SK-N-MC (cell line): ENCODE measurements at regions not wholly inside any gene's neighbourhood (a gene's known extent, or its start where the extent isn't known, plus 50 kb on each side); places are given as distances from the start of the nearest gene placed in this dataset.
A peak's percentile ranks its signal among the peaks of the same experiment; 100 is the strongest.
"Not testable (repeated sequence)": the region's sequence is repeated elsewhere in the genome, so short reads cannot be mapped to it uniquely, and the experiment has no call there.

ENCODE experiments used
- DNase-seq: peaks from one replicate; pipeline ENCODE4 v3.0.0-alpha.2; 2011; ENCODE audit warnings: low read depth, low spot score
- H3K27ac ChIP-seq: fragments of 200-600 bp; sonication (generic); 2 replicates; pipeline ENCODE4 v1.5.1; 2016; ENCODE audit warnings: mixed run types
- H3K36me3 ChIP-seq: fragments of 200-600 bp; sonication (generic); 2 replicates; pipeline ENCODE4 v1.6.1; 2017; ENCODE audit warnings: antibody characterized with exemption, low read length, mixed read lengths; ENCODE audit not compliant: insufficient read depth
- H3K4me3 ChIP-seq: fragments of 200-600 bp; sonication (generic); 2 replicates; pipeline ENCODE4 v1.5.1; 2016
- H3K9ac ChIP-seq: fragments of 200-600 bp; sonication (generic); 2 replicates; pipeline ENCODE4 v1.8.0; 2017; ENCODE audit warnings: mixed run types, mixed read lengths; ENCODE audit not compliant: insufficient read length
- H3K9me3 ChIP-seq: fragments of 200-600 bp; sonication (generic); 2 replicates; pipeline ENCODE4 v1.6.1; 2017; ENCODE audit warnings: low read depth, mild to moderate bottlenecking, antibody characterized with exemption, low read length, moderate library complexity, mixed read lengths
- EZH2 ChIP-seq: fragments of 200-600 bp; sonication (generic); IDR thresholded peaks from one replicate; pipeline ENCODE4 v1.6.1; 2017; ENCODE audit warnings: antibody characterized with exemption
- FOXP2 ChIP-seq: optimal IDR thresholded peaks from 2 replicates; pipeline ENCODE3; 2011; ENCODE audit warnings: mild to moderate bottlenecking, moderate library complexity; ENCODE audit not compliant: insufficient read depth; ENCODE audit errors: extremely low read length, control extremely low read depth
- POLR2AphosphoS5 ChIP-seq: IDR thresholded peaks from 2 replicates; pipeline ENCODE4 v1.6.1; 2012; ENCODE audit warnings: mild to moderate bottlenecking, low read depth, low read length, borderline replicate concordance

DNA sequence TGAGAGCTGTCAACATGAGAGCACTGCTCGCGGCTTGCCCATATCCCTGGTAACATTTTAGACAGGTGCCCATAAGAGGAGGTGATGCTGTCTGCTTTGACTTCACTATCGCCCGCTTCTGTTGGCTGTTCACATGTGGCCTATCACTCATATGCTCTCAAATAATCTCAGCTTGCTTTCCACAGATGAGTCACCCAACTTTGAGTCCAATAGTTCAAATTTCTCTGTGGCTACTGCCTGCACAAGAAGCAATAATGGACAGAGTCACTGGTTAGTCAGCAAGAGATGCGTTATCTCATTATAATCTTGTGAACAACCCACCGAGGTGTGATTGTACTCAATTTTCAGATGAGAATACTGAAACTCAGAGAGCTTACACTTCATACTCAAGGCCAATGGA, 1714.1 kb downstream of the LRRC4C start:
- Histone ChIP-seq H3K9me3 (no peaks in the 10 kb centered on the region), H3K4me3 (no peak overlapping the region), H3K36me3 (no peaks in the 10 kb centered on the region), H3K27ac (no peak overlapping the region), H3K9ac (no peak overlapping the region)
- no peak for TF ChIP-seq POLR2AphosphoS5
- no peak for TF ChIP-seq FOXP2
- TF ChIP-seq EZH2: no peak
- DNase-seq: no peak

DNA sequence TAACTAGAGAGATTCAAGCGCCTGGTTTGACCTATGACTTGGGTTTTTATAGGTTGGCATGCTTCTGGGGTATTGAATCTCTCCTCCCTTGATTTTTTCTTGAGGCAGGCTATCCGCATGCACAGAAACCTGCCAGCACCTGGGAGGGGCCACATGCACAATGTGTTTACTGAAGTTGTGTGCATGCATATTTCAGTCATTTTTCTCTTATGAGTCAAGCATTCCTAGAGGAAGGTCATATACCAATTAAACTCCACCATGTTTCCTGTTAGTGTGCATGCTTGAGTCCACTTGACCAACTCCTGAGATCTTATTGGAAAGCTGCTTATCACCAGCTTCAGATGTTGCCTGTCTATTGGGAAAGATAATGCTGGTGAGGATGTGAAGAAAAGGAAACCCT, 1718.4 kb downstream of the LRRC4C start:
- Histone ChIP-seq H3K9ac (no peak overlapping the region), H3K27ac (no peak overlapping the region), H3K36me3 (no peaks in the 10 kb centered on the region), H3K9me3 (no peaks in the 10 kb centered on the region), H3K4me3 (no peak overlapping the region)
- no peak for DNase-seq
- TF ChIP-seq FOXP2: no peak
- TF ChIP-seq EZH2: no peak
- no peak for TF ChIP-seq POLR2AphosphoS5

DNA sequence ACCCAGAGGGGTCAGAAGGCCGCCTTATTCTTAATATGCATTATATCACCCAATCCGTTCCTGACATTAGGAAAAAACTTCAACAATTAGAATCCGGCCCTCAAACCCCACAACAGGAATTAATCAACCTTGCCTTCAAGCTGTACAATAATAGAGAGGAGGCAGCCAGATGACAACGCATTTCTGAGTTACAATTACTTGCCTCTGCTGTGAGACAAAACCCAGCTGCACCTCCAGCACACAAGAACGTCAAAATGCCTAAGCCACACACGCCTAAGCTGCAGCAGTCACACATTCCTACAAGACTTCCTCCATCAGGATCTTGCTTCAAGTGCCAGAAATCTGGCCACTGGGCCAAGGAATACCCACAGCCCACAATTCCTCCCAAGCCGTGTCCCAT, 1723.1 kb downstream of the LRRC4C start:
- H3K36me3 ChIP-seq, DNase-seq, H3K9me3 ChIP-seq, H3K9ac ChIP-seq, H3K27ac ChIP-seq, H3K4me3 ChIP-seq: not testable (repeated sequence)

DNA sequence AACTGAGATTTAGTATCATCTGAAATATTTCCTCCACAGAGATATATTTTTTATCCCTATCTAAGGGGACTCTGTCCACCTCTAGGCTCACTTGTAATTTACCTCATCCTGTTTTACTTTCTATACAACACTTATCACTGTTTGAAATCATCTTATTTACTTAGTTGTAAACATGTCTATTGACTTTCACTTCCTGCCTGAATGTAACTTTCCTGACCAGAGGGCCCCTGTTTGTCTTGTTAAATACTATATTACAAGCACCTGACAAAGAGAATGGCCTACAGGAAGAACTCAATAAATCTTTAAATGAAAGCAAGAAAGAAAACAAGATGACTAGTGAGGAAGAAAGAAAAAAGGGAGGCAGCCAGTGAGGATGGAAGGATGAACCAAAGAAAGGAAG, 1727.5 kb downstream of the LRRC4C start:
- TF ChIP-seq POLR2AphosphoS5 (no peak), FOXP2 (no peak), EZH2 (no peak)
- no peak for DNase-seq
- no peak overlapping the region for H3K9ac ChIP-seq
- H3K4me3 ChIP-seq: no peak overlapping the region
- no peaks in the 10 kb centered on the region for H3K9me3 ChIP-seq
- no peak overlapping the region for H3K27ac ChIP-seq
- no peaks in the 10 kb centered on the region for H3K36me3 ChIP-seq

DNA sequence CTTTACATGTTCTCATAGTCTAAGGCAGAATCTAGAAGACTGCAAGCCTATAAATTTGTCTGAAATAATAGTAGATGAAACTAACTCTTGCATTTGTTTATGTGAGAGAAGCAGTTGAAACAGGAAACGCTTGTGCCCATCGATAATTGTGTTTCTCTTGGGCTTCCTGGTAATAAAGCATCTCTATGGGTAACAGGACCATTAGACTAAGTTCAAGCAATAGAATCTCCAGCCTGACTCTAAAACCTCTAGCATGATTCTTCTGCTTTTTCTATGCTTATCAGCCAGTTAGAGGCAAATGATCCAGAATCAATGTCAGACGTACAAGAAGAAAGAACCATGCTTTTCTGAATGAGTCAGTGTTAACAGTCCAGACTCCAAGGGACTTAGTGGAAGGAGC, 1734.4 kb downstream of the LRRC4C start:
- Histone ChIP-seq H3K9ac (no peak overlapping the region), H3K4me3 (no peak overlapping the region), H3K27ac (no peak overlapping the region), H3K9me3 (no peaks in the 10 kb centered on the region), H3K36me3 (no peaks in the 10 kb centered on the region)
- DNase-seq: no peak
- no peak for TF ChIP-seq POLR2AphosphoS5
- TF ChIP-seq EZH2: no peak
- TF ChIP-seq FOXP2: no peak

DNA sequence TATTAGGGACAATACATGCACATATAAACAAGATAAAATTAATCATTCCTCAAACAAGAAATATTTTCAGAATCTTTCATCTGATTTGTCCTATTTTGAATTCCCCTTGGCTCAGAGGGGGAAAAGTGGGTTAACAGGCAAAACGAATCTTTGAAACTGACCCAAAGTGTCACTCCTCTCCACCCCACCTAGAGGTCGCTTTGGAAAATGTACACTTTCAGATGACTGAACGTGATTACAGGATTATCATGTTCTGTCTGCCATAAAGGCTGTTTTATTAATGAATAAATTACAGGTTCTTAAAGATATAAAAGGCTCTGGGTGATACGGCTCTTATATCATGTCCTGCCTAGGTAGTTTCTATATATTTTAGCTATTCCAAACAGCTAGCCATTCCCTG, 1735.0 kb downstream of the LRRC4C start:
- Histone ChIP-seq H3K36me3 (no peaks in the 10 kb centered on the region), H3K4me3 (no peak overlapping the region), H3K27ac (no peak overlapping the region), H3K9ac (no peak overlapping the region), H3K9me3 (no peaks in the 10 kb centered on the region)
- TF ChIP-seq POLR2AphosphoS5: no peak
- TF ChIP-seq FOXP2: no peak
- TF ChIP-seq EZH2: no peak
- DNase-seq: no peak

DNA sequence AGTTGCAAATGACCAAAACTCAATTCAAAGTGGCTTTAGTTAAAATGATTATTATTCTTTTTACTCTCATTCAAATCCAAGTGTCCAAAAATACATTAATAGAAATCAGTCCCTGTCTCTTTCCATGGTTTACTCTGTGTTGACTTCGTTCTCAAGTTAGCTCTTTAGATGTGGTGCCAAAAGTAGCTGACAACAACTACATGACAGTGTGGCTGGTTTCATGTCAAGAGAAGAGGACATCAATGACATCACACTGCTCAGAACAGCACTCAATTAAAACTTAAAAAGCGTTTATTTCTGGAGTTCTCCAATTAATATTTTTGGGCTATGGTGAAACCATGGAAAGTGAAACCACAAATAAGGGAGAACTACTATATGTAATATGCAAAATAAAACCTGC, 1746.9 kb downstream of the LRRC4C start:
- no peak overlapping the region for H3K27ac ChIP-seq
- no peak overlapping the region for H3K4me3 ChIP-seq
- DNase-seq: no peak
- TF ChIP-seq POLR2AphosphoS5: no peak
- no peak for TF ChIP-seq EZH2
- no peak for TF ChIP-seq FOXP2
- no peaks in the 10 kb centered on the region for H3K9me3 ChIP-seq
- H3K9ac ChIP-seq: no peak overlapping the region
- no peaks in the 10 kb centered on the region for H3K36me3 ChIP-seq

DNA sequence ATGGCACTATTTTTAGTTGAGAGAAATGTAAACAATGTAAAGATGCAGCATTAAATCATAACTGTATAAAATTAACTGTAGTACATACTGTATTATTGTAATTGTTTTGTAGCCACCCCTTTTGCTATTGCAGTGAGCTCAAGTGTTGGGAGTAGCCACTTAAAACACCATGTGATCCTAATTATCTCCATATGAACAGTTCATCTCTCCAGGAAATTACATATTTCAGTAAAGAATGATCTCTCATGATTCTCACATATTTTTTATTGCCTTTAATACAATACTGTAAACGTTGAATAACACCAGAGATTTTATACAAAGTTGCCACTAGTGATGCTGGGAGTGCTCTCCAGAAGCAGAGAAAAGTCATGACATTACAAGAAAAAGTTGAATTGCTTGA, 1768.6 kb downstream of the LRRC4C start:
- Histone ChIP-seq H3K9ac (no peak overlapping the region), H3K9me3 (no peaks in the 10 kb centered on the region), H3K27ac (no peak overlapping the region), H3K4me3 (peak overlapping the region; percentile 28; the same call in 1 of the 2 replicates), H3K36me3 (no peaks in the 10 kb centered on the region)
- DNase-seq: peak; percentile 8
- no peak for TF ChIP-seq EZH2
- TF ChIP-seq POLR2AphosphoS5: no peak
- TF ChIP-seq FOXP2: no peak

DNA sequence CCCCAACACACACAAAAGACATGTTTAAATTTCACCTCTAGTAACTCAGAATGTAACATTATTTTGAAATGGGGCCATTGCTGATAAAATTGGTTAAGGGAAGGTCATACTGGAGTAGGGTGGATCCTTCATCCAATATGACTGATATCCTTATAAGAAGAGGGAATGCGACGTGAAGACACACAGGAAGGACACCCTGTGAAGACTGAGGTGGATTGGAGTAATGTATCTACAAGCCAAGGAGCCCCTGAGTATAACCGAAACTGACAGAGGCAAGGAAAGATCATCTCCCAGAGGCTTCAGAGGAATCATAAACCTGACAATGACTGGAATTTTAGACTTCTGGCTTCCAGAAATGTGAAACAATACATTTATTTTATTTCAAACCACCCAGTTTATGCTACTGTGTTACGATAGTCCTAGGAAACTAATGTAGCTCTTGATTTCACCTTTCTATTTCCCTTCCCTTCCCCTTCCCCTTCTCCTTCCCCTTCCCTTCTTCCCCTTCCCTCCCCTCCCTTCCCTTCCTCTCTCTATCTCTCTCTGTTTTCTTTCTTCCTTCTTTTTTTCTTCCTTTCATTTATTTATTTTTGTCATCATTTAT, 1775.4 kb downstream of the LRRC4C start:
- H3K9me3 ChIP-seq: no peaks in the 10 kb centered on the region
- no peak for TF ChIP-seq FOXP2
- TF ChIP-seq POLR2AphosphoS5: no peak
- no peak for TF ChIP-seq EZH2
- H3K4me3 ChIP-seq: no peak overlapping the region
- H3K9ac ChIP-seq: no peak overlapping the region
- H3K27ac ChIP-seq: no peak overlapping the region
- no peaks in the 10 kb centered on the region for H3K36me3 ChIP-seq
- DNase-seq: no peak
